Left colon (tissue), 2 donors: ENCODE measurements at regions not wholly inside any gene's neighbourhood (a gene's known extent, or its start where the extent isn't known, plus 50 kb on each side); places are given as distances from the start of the nearest gene placed in this dataset.

Experiments
- ATAC-seq: fragments of 200-7000 bp; cut with Tn5 transposase; one replicate; pipeline ENCODE4 v1.9.1; 2020; ENCODE audit warnings: mild to moderate bottlenecking, moderate library complexity
- DNase-seq, 2 donors: peaks; one replicate each; pipeline ENCODE4 v3.0.0-alpha.2; 2020
- intact Hi-C, 2 donors: fragments of 100-400 bp; cut with DNase I in 1 of 2; cut with micrococcal nuclease in 1 of 2; formaldehyde crosslinking; loops; one replicate each; pipeline versions ENCODE4 v1.11.2 to v1.14.0; 2022; cut with DNase I, micrococcal nuclease
- donor health status: DM: no; HTN: no; CAD: no.
- donor health status: DM: yes; HTN: yes; CAD: no.

GRCh38 chr10:21246178-21246577 is 279.3 kb downstream of the SKIDA1 start:
- no peak for DNase-seq
- no peak for ATAC-seq
- intact Hi-C loops, result no loop called here

- intact Hi-C loops, result no loop called here
- no peak for ATAC-seq
Measured at GRCh38 chr10:21243748-21244257, 281.7 kb downstream of the SKIDA1 start.

GRCh38 chr10:21242915-21243314 is 282.6 kb downstream of the SKIDA1 start:
- no peak for DNase-seq
- no peak for ATAC-seq
- intact Hi-C loops, result no loop called here

More at GRCh38 chr10:21243748-21244257, 281.7 kb downstream of the SKIDA1 start:
- DNase-seq, result no peak

- DNase-seq (no peak), ATAC-seq (no peak)
- intact Hi-C loops, result no loop called here
Measured at GRCh38 chr10:21238717-21239116, 286.8 kb downstream of the SKIDA1 start.

GRCh38 chr10:21238044-21238443 is 287.4 kb downstream of the SKIDA1 start:
- ATAC-seq, result no peak
- no peak for DNase-seq
- intact Hi-C loops, result no loop called here

- no peak for ATAC-seq
- no peak for DNase-seq
- intact Hi-C loops, result no loop called here
Measured at GRCh38 chr10:21234761-21235160, 290.7 kb downstream of the SKIDA1 start.

- DNase-seq (no peak), ATAC-seq (no peak)
- intact Hi-C loops, result no loop called here
Measured at GRCh38 chr10:21230219-21230618, 295.3 kb downstream of the SKIDA1 start.

GRCh38 chr10:21217748-21218367 is 307.6 kb downstream of the SKIDA1 start:
- ATAC-seq (no peak), DNase-seq (no peak)
- intact Hi-C loops, result no loop called here

- DNase-seq, result no peak
- no peak for ATAC-seq
- intact Hi-C loops, result no loop called here
Measured at GRCh38 chr10:21217107-21217506, 308.4 kb downstream of the SKIDA1 start.

GRCh38 chr10:21214329-21214728 is 311.2 kb downstream of the SKIDA1 start:
- no peak for ATAC-seq
- intact Hi-C loops, result no loop called here
- no peak for DNase-seq

GRCh38 chr10:21213381-21213780 is 312.1 kb downstream of the SKIDA1 start:
- intact Hi-C loops, result no loop called here
- ATAC-seq (no peak), DNase-seq (no peak)

GRCh38 chr10:21212912-21213311 is 312.6 kb downstream of the SKIDA1 start:
- ATAC-seq (no peak), DNase-seq (no peak)
- intact Hi-C loops, result no loop called here

GRCh38 chr10:21212348-21212747 is 313.1 kb downstream of the SKIDA1 start:
- intact Hi-C loops, result no loop called here
- ATAC-seq, result no peak
- DNase-seq, result no peak

- no peak for DNase-seq
- no peak for ATAC-seq
- intact Hi-C loops, result no loop called here
Measured at GRCh38 chr10:21209495-21209894, 312.4 kb upstream of the NEBL start.

- no peak for ATAC-seq
- DNase-seq, result no peak
- intact Hi-C loops, result no loop called here
Measured at GRCh38 chr10:21208666-21209316, 311.7 kb upstream of the NEBL start.

GRCh38 chr10:21207852-21208646 is 310.9 kb upstream of the NEBL start:
- intact Hi-C loops, result no loop called here
- ATAC-seq, result no peak
- no peak for DNase-seq

- intact Hi-C loops, result no loop called here
- DNase-seq, result no peak
- no peak for ATAC-seq
Measured at GRCh38 chr10:21205328-21205727, 308.2 kb upstream of the NEBL start.

- DNase-seq (no peak), ATAC-seq (no peak)
- intact Hi-C loops, result no loop called here
Measured at GRCh38 chr10:21203473-21204107, 306.5 kb upstream of the NEBL start.

GRCh38 chr10:21202776-21203462 is 305.8 kb upstream of the NEBL start:
- intact Hi-C loops, result no loop called here
- ATAC-seq (no peak), DNase-seq (no peak)
